NT2/D1 (cell line): ENCODE measurements at regions not wholly inside any gene's neighbourhood (a gene's known extent, or its start where the extent isn't known, plus 50 kb on each side); places are given as distances from the start of the nearest gene placed in this dataset.
"Not testable (repeated sequence)": the region's sequence is repeated elsewhere in the genome, so short reads cannot be mapped to it uniquely, and the experiment has no call there.

Experiments used
- DNase-seq: peaks from one replicate; pipeline ENCODE4 v3.0.0-alpha.2; 2011; ENCODE audit warnings: low read depth, low spot score
- H3K27me3 ChIP-seq: 2 replicates; pipeline ENCODE4 v1.6.0; 2011; ENCODE audit warnings: mild to moderate bottlenecking; ENCODE audit not compliant: insufficient read length, insufficient read depth
- H3K36me3 ChIP-seq: 2 replicates; pipeline ENCODE4 v1.6.1; 2011; ENCODE audit warnings: mild to moderate bottlenecking, low read length, mixed read lengths; ENCODE audit not compliant: insufficient read depth, insufficient read length
- H3K4me1 ChIP-seq: 2 replicates; pipeline ENCODE4 v1.5.1; 2011; ENCODE audit not compliant: insufficient read depth, insufficient read length
- H3K4me3 ChIP-seq: 2 replicates; pipeline ENCODE4 v1.5.1; 2011; ENCODE audit warnings: low read depth; ENCODE audit not compliant: insufficient read length
- H3K9ac ChIP-seq: 2 replicates; pipeline ENCODE4 v1.6.0; 2011; ENCODE audit warnings: low read depth; ENCODE audit not compliant: insufficient read length
- H3K9me3 ChIP-seq: 2 replicates; pipeline ENCODE4 v1.5.1; 2011; ENCODE audit warnings: mild to moderate bottlenecking, low read length; ENCODE audit not compliant: insufficient read depth
- SUZ12 ChIP-seq: IDR thresholded peaks from 2 replicates; pipeline ENCODE4 v1.6.1; 2011; ENCODE audit not compliant: insufficient read length, insufficient read depth; ENCODE audit errors: extremely low read depth
- YY1 ChIP-seq: IDR thresholded peaks from 2 replicates; pipeline ENCODE4 v1.6.1; 2011; ENCODE audit not compliant: insufficient read length, insufficient read depth
- ZNF274 ChIP-seq: IDR thresholded peaks from 2 replicates; pipeline ENCODE4 v1.6.1; 2011; ENCODE audit warnings: mild to moderate bottlenecking, low read depth, low read length

GRCh38 chr7:126119981-126120380 lies 1132.8 kb downstream of the GRM8 start:
- no peak for TF ChIP-seq YY1
- no peaks in the 10 kb centered on the region for H3K27me3 ChIP-seq
- no peaks in the 10 kb centered on the region for H3K36me3 ChIP-seq
- no peak for DNase-seq
- no peaks in the 10 kb centered on the region for H3K4me1 ChIP-seq
- peaks cover 6% of the 10 kb centered on the region; the same call in 1 of the 2 replicates for H3K9me3 ChIP-seq
- no peak overlapping the region for H3K4me3 ChIP-seq
- no peak overlapping the region for H3K9ac ChIP-seq

DNA sequence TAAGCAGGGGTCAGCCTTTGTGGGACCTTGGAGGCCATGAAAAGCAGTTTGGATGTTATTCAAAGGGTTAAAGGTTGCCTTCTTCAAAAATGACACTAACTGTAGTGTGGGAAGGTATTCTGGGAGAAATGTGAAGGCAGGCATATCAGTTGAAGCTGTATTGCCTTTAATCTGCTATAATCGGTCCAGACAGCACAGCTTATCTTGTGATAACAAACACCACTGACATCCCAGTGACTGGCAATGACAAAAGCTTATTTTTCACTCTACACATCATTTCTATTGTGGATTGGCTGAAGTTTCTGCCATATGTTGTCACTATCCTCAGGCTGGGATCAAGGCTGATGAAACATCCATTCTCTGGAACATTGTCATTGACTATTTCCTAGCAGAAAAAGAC lies 1149.2 kb downstream of the GRM8 start:
- no peak overlapping the region for H3K4me3 ChIP-seq
- TF ChIP-seq SUZ12 = no peak
- no peak for TF ChIP-seq YY1
- no peak for TF ChIP-seq ZNF274
- H3K4me1 ChIP-seq = no peaks in the 10 kb centered on the region
- no peak for DNase-seq
- H3K9me3 ChIP-seq = no peaks in the 10 kb centered on the region
- no peak overlapping the region for H3K9ac ChIP-seq
- no peaks in the 10 kb centered on the region for H3K27me3 ChIP-seq
- H3K36me3 ChIP-seq = no peaks in the 10 kb centered on the region

GRCh38 chr7:126083014-126083413 lies 1153.4 kb upstream of the POT1 start:
- Histone ChIP-seq H3K27me3 (no peaks in the 10 kb centered on the region), H3K4me3 (no peak overlapping the region), H3K36me3 (no peaks in the 10 kb centered on the region), H3K9me3 (no peaks in the 10 kb centered on the region), H3K4me1 (no peaks in the 10 kb centered on the region), H3K9ac (no peak overlapping the region)
- TF ChIP-seq YY1 (no peak), ZNF274 (no peak), SUZ12 (no peak)
- no peak for DNase-seq

- no peaks in the 10 kb centered on the region for H3K9me3 ChIP-seq
- H3K27me3 ChIP-seq = no peaks in the 10 kb centered on the region
- DNase-seq = no peak
- no peak overlapping the region for H3K9ac ChIP-seq
- TF ChIP-seq YY1 = no peak
- no peak for TF ChIP-seq ZNF274
- no peak for TF ChIP-seq SUZ12
- H3K36me3 ChIP-seq = no peaks in the 10 kb centered on the region
- H3K4me3 ChIP-seq = no peak overlapping the region
- H3K4me1 ChIP-seq = no peaks in the 10 kb centered on the region
Observed at GRCh38 chr7:126079581-126079980, 1150.0 kb upstream of the POT1 start.

GRCh38 chr7:126079151-126079550 lies 1149.5 kb upstream of the POT1 start:
- H3K36me3 ChIP-seq = no peaks in the 10 kb centered on the region
- no peak overlapping the region for H3K9ac ChIP-seq
- no peak overlapping the region for H3K4me3 ChIP-seq
- no peaks in the 10 kb centered on the region for H3K9me3 ChIP-seq
- TF ChIP-seq SUZ12 (no peak), YY1 (no peak), ZNF274 (no peak)
- no peaks in the 10 kb centered on the region for H3K4me1 ChIP-seq
- no peaks in the 10 kb centered on the region for H3K27me3 ChIP-seq
- no peak for DNase-seq

DNA sequence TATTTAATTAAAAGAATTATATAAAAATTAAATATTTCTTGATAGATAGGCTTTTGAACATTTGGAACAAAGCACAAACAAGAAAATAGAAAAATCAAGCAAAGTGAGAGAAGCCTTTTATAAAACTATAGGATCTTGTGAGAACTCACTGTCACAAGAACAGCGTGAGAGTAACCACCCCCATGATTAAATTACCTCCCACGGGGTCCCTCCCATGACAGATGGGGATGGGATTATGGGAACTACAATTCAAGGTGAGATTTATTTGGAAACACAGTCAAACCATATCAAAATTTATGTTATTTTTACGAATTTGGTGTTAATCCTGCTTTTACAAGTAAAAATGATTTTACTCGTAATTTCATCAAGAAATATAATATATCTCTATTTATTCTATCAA lies 1136.1 kb upstream of the POT1 start:
- Histone ChIP-seq H3K36me3 (no peaks in the 10 kb centered on the region), H3K27me3 (no peaks in the 10 kb centered on the region), H3K9ac (no peak overlapping the region), H3K4me3 (no peak overlapping the region), H3K9me3 (no peaks in the 10 kb centered on the region), H3K4me1 (no peaks in the 10 kb centered on the region)
- DNase-seq = no peak
- TF ChIP-seq ZNF274 (no peak), YY1 (no peak), SUZ12 (no peak)

- H3K27me3 ChIP-seq = no peaks in the 10 kb centered on the region
- H3K4me1 ChIP-seq = no peaks in the 10 kb centered on the region
- no peak for DNase-seq
- TF ChIP-seq ZNF274 (no peak), SUZ12 (no peak), YY1 (no peak)
- no peaks in the 10 kb centered on the region; the same call in 1 of the 2 replicates for H3K9me3 ChIP-seq
- H3K4me3 ChIP-seq = no peak overlapping the region
- H3K36me3 ChIP-seq = no peaks in the 10 kb centered on the region
- H3K9ac ChIP-seq = no peak overlapping the region
Observed at GRCh38 chr7:126057979-126058378, 1128.4 kb upstream of the POT1 start.

DNA sequence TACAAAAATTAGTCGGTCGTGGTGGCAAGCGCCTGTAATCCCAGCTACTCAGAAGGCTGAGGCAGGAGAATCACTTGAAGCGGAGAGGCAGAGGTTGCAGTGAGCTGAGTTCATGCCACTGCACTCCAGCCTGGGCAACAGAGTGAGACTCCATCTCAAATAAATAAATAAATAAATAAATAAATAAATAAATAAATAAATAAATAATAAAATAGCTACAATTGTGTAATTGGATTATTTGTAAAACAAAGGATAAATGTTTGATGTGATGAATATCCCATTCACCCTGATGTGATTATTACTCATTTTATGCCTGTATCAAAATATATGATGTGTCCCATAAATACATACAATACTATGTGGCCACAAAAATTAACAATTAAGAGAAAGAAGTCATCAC lies 1127.0 kb upstream of the POT1 start:
- not testable (repeated sequence) for H3K36me3 ChIP-seq, H3K27me3 ChIP-seq, H3K9ac ChIP-seq, H3K4me1 ChIP-seq, H3K9me3 ChIP-seq, DNase-seq, H3K4me3 ChIP-seq
